ENCODE measurements at regions not wholly inside any gene's neighbourhood (a gene's known extent, or its start where the extent isn't known, plus 50 kb on each side); places are given as distances from the start of the nearest gene placed in this dataset.
"Not testable (repeated sequence)": the region's sequence is repeated elsewhere in the genome, so short reads cannot be mapped to it uniquely, and the experiment has no call there.

DNA sequence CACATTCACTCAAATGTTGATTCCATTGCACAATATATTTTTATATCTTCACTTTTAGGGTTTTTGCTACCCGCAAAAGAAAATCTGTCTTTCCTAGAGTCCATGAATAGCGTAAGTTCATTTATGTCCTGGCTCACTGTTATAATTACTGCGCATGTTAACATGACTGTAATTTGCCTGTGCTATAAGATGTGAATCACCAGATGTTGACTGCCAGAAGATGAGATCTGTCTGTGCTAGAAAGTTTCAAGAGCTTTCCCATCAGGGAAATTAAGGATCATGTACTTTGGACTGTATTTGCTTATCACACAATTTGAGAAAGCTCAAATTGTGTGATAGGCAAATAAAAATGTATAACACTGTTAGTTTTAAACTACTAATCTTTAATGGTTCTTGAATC, 322.5 kb downstream of the CHL1 start:
- no peak for DNase-seq (ENCODE audit: low read depth in 4 of 4, low spot score in 1 of 4)

DNA sequence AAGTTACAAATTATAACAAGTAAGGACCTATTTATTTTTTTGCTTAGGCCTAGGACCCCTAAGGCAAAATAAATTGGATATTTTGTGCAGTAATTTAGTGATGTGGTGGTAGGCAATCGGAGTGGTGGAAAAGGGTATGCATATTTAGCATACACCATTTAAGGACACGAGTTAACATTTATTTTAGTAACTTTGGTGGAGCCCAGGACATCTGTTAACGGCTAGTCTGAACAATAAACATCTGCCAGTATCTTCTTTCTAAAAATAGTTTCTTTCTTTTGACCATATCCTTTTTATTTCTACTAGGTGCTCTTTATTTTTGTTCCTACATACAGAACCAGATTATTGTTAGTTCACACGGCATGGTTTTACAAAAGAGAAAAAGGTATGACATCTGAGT, 326.3 kb downstream of the CHL1 start:
- DNase-seq (ENCODE audit: low read depth in 4 of 4, low spot score in 1 of 4) = no peak

DNA sequence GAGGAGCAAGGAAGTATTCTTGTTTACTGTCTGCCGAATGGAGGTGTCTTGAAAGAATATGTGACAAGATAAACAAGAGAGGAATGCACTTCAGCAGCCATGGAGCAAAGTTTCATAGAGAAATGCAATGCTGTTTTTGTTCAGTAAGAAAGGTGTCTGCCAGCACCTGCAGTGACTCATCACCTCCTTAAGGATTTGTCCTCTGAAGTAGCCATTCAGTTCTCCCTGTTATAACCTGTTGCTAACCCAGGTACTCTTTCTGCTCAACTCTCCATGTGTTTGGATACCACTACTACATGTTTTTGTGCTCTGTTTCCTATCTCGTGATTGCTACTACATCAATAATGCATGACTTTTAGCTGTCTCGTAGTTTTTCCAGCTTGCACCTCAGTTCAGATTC, 328.9 kb downstream of the CHL1 start:
- DNase-seq (ENCODE audit: low read depth in 4 of 4, low spot score in 1 of 4) = no peak

DNA sequence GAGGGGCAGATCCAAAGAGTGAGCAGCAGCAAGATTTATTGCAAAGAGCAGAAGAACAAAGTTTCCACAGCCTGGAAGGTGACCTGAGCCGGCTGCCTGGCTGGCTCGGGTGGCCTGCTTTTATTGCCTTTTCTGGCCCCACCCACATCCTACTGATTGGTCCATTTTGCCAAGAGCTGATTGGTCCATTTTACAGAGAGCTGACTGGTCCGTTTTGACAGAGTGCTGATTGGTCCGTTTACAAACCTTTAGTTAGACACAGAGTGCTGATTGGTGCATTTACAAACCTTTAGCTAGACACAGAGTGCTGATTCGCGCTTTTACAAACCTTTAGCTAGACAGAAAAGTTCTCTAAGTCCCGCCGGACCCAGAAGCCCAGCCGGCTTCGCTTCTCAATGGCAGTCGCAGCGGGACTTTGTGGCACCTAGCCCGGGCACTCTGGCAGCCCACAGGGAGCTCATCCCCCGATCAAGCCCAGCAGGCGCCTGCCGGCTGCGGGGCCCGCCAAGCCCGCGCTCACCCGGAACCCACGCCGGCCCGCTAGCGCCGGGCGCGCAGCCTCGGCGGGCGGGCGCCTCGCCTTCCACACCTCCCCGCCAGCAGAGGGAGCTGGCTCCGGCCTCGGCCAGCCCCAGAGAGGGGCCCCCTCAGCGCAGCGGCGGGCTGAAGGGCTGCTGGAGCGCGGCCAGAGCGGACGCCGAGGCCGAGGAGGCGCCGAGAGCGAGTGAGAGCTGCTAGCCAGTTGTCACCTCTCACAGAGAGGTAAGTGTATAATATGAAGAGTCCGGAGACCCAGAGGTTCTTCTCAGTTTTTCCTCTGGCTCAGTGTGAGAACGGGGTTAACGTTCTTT, 339.2 kb downstream of the CHL1 start:
- DNase-seq (ENCODE audit: low read depth in 4 of 4, low spot score in 1 of 4) = no peak

DNA sequence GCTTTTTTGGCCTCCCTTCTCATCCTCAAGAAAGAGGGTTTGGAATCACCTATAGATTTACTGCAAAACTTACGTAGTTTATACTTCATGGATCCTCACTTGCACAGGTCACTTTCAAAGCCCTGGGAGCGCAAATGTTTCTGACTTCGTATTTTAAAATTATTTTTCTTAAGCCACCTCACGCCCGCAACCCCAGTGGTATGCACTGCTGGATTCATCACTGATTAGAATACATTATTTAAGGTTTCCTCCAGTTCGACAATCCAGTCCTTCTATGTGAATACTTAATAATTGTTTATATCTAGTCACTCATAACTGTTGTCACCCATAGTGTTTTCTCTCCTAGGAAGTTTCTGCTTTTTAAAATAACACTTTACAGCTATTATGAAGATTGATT, 339.9 kb downstream of the CHL1 start:
- no peak for DNase-seq (ENCODE audit: low read depth in 4 of 4, low spot score in 1 of 4)

DNA sequence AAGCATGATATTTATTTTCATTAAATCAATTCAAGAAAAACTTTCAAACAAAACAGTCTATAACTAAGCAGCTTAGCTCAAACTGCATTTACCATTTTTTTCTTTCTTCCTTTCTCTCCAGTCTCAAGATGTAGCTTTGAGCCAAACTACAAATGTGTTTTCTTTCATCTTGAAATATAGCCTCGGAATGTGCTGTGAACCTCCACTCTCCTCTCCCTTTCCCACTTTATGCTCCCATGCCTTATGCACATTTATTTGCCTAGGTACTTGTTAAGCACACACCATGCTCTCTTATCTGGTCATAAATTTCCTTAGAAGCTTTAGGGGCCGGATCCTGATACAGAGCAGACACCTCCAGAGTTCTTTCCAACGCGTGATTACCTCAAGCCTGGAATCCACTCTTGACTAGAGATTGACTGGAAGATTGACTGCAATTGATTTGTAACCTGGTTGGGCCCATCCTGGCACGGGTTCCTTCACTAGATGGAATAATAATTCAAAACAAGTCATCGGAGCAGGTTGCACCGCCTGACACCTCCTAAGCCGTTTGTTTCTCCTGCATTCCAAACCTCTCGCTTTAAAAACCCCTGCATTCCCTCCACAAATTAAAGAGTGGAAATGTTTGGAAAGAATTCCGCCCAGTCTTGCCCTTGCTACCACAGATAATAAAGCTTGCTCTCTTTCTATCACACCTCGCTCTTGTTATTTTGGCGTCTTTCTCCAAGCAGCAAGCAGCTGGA, 344.7 kb downstream of the CHL1 start:
- no peak for DNase-seq (ENCODE audit: low read depth in 4 of 4, low spot score in 1 of 4)

DNA sequence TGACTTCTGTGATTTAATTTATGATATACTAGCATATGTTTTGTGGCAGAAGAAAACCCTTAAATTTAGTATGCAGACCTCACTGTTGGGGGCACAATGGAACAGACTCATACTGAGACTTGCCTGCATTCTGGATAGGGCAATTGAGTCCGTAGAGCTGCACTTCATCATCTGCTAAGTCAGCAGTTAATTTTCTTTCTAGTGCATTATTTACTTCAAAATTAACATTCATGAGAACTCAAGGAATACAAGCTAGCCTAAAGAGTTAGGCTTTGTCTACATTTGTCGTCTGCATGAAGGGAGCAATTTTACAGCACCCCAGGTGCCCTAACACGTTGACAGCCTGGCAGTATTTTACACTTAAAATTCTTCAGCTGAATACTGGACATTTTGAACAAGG, 345.5 kb downstream of the CHL1 start:
- DNase-seq (ENCODE audit: low read depth in 4 of 4, low spot score in 1 of 4) = no peak

DNA sequence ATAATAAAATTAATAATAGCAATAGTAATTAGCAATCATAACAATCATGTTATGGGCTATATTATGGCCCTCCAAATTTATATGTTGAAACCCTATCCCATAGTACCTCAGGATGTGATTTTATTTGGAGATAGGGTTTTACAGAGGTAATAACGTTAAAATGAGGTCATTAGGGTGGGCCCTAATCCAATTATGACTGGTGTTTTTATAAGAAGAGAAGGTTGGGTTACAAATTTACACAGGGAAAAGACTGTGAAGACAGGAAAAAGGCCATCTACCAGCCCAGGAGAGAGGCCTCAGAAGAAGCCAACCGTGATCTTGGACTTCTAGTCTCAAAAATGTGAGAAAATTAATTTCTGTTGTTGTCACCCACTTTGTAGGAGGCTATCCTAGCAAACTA, 353.1 kb downstream of the CHL1 start:
- no peak for DNase-seq (ENCODE audit: low read depth in 4 of 4, low spot score in 1 of 4)

DNA sequence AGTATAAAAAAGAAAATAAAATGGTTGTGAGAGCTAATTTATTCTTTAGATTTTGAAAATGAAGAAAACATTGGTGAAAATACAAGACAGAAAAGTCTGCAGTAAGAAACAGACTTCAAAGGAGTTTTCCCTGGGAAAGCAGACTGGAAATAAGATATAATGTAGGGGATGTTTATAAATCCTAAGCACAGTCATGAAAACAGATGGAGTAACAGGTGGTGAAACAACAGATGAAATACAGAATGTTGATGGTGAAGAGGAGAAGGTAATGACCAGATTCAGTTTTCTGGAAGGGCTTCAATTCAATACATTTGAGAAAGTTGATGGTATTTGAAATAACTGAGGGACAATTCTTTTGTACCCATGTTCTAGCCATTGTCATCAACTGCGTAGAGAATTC, 353.9 kb downstream of the CHL1 start:
- DNase-seq (ENCODE audit: low read depth in 4 of 4, low spot score in 1 of 4) = no peak

DNA sequence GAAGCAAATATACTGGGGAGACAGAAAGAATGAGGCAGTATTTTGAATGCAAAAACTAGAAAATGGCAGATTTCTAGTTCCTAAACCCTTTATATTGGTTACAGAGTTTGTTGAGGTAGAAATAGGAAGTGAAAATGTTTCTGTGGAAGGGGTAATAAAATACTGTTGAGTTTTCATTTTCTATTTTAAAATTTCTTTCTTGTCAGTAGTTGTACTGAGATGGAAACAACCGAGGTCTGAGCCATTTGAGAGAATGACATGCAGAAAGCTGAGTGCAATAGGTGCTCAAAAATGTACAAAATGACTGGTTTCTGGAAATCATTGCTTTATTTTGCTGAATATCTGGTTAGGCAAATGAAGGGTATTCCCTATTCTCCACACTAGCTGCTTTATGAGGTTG, 361.4 kb downstream of the CHL1 start:
- no peak for DNase-seq (ENCODE audit: low read depth in 4 of 4, low spot score in 1 of 4)

DNA sequence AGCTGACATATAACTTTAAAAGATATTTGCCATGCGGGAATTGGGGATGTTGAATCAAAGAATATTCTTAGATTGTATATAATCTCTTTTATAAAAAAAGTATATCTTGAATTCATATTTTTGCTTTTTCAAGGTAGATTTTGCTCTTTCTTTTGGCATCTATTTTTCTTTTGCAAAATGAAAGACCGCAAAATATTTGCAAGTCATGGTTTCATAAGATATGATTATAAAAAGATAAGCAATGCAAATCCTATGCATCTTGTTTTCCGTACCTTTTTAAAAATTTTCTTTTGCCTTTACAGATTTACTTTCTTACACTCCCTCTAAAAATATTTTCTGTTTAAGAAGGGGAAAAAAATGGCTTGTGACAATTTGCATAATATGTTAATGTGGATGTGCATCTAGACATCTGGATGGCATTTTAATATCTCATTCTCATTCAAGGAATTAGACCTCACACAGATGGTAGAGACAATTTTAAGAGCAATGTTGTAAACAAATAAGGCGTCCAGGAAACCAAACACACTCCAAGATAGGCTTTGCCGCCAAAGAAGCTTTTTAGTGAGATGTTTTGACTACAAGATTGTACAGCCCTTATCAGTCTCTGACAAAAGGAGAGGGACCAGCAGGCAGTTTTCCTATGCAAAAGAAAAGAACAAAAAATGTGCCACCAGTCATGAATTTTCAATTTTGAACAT, 371.1 kb downstream of the CHL1 start:
- DNase-seq (ENCODE audit: low read depth in 4 of 4, low spot score in 1 of 4) = no peak

DNA sequence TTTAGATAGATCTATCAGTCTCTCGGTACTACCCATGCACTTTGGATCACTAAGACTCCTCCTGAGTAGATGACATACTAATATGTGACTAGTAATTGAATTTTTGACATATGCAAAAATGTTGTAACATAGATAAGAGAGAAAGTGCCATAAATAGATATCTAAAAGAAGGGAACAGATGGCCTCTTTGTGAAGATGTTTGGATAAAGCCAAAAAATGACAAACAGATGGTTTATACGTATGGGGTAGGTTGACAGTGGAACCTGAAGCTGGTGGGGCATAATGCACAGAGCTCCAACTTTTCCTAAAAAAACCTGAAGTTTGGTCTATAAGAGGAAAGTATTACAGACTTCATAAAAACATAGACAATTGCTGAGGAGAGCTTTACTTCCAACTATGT, 383.0 kb downstream of the CHL1 start:
- not testable (repeated sequence) for DNase-seq (ENCODE audit: low read depth in 4 of 4, low spot score in 1 of 4)

DNA sequence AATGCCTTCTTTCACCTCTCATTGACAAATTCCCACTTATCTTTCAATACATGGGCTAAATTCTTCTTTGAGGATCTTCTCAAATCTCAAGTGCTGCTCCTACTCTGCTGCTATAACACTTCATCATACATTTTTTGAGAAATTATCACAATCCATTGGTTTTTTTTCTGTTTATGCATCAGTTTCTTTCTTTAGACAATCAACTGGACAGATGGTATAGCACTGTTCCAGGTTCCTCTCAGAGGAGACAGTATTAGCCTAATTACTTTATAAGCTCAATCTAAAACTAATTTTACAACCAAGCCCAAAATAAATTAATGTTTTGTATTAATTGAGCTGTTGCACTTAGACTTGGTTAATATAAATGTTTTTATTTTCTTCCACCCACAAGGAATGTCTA, 392.5 kb downstream of the CHL1 start:
- not testable (repeated sequence) for DNase-seq (ENCODE audit: low read depth in 4 of 4, low spot score in 1 of 4)

DNA sequence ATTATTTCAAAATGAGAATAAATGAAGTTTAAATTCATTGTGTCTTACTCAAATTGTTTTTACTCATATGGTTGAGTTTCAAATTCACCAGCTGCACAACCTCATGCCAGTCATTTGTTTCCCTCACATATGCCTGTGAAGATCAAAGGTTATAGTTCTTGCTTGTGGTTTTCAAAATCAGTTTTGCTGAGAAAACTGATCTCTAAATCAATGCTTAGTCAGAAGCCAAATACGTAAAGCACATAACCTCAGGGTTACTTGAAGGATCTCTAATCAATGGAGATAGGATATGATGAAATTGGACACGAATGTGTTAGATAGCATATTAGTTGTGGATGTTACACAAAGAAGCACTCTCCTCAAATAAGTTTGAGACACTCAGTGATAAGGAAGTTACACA, 400.7 kb downstream of the CHL1 start:
- DNase-seq (ENCODE audit: low read depth in 4 of 4, low spot score in 1 of 4) = not testable (repeated sequence)

DNA sequence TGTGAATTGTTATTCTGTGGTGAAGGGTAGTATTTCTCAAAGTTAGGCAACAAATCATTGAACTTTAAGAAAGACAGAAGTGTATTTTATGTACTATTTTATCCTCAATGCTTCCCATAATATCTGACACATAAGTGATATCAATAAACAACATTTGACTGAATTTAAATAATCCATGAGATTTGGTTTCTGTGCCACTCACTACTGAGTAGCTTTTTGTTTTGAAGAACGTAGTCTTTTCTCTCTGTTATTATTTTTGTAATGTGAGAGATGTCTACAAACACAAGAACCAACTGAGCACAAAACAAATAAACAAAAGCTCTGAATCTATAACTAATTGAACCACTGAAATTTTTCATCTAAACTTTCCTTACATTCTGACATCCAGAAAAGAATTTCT, 401.2 kb downstream of the CHL1 start:
- not testable (repeated sequence) for DNase-seq (ENCODE audit: low read depth in 4 of 4, low spot score in 1 of 4)

DNA sequence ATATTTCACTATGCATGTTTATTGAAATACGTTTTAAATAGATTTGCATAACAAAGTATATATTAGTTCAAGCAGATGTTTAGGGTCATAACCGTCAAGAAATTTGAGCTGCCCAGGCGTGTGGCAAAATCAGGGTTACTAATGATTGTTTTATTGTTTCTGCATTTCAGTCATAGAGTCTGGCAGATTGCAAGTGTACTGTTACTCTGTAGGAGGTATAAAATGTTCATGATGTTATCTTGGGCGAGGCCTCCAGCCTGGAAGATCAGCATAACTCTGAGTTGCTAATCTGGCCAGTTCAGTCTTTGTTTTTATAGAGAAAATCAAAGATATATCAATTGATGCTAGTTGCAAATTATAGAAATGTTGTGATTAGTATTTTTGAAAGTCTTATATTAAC, 410.9 kb downstream of the CHL1 start:
- DNase-seq (ENCODE audit: low read depth in 4 of 4, low spot score in 1 of 4) = not testable (repeated sequence)

DNA sequence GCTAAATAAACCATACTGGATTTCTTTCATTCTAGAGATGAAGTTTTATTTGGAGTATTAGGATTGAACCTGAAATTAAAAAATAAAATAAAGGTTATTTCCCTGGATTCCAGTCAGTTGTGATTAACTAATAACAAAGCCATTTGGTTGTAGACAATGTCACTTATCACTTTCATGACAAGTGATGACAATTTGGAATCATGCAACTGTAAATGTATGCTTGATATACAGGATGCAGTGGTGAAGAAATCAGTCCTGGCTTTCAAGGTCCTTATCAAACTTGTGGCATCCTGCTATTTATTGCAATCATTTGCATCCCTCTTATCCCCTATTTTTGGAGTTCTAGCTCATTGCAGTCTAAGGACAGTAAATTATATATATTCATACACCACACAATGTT, 425.2 kb downstream of the CHL1 start:
- DNase-seq (ENCODE audit: low read depth in 4 of 4, low spot score in 1 of 4) = no peak

DNA sequence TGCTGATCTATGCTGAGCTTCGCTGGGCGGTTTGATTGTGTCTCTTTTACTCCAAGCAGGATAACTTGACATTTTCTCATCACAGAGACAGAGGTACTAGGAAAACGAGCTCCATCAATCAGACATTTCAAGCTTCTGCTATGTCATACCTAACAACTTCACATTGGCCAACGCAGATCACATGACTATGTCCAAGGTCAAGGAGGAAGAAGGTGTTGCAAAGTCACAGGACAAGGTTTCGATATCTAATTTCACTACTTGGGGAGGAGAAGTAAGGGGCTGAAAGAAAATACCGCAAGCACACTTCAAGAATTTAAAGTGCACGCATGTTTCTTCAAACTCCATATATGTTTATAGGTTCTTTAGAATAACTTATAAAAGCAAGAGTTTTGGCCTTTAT, 425.8 kb downstream of the CHL1 start:
- no peak for DNase-seq (ENCODE audit: low read depth in 4 of 4, low spot score in 1 of 4)

DNA sequence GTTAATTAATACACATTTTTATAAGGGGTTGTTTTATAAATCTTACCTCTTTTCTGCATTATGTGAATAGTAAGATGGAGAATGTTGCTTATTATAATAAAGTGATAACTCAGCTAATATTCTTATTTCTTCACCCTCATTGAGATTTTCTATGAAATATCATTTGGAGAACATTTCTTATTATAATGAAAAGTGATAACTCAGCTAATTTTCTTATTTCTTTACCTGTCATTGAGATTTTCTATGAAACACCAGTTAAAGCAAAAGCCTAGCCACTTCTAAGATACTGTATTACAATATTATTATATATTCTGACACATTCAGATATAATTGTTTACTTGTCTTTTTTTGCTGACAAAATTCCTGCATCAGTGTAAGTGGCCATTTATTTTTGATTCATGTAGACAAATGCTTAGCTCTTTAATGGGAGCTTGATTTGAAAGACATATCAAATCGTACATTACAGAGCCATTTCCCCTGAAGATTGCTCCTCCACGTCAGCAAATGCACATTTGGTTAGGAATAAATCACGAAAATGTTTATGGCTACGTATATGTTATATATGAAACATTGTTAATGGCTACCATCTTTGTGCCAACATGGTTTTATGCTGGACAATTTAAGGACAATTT, 427.5 kb downstream of the CHL1 start:
- no peak for DNase-seq (ENCODE audit: low read depth in 4 of 4, low spot score in 1 of 4)

DNA sequence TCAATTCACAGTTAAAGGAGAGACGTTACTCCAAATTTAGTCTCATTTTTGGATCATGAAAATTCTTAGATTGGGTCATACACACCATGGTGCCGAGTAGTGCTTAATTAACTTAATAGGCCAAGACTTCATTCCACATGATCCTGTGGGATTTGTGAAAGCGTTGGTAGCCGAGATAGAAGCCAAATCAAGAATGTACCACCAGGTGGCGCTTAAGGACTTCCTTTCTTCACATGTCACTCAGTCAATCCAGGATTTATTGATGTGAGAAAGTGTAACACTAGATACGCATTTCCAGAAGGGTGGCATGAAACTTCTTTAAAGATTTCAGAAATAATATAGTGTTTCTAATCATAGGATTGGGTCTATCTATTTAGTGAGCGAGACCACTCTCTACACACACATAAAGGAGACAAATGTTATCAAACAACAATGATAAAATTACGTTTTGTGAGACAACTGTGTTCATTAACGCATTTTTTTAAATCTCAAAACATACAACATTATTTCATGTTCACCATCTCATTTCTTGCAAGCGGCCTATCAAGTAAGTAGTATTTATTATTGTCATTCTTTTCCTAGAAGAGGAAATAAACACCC, 436.1 kb downstream of the CHL1 start:
- DNase-seq (ENCODE audit: low read depth in 4 of 4, low spot score in 1 of 4) = peak in 1 of 4 experiments; percentile 2

DNA sequence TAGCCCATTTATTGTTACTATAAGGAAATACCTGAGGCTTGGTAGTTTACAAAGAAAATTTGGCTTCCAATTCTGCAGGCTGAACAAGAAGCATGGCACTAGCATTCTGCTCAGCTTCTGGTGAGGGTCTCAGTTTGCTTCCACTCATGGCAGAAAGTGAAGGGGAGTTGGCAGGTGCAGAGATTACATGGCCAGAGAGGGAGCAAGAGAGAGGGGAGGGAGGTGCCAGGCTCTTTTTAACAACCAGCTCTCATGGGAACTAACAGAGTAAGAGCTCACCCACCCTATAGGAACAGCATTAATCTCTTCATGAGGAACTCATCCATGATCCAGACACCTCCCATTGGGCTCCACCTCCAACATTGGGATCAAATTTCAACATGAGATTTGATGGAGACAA, 437.9 kb downstream of the CHL1 start:
- DNase-seq (ENCODE audit: low read depth in 4 of 4, low spot score in 1 of 4) = no peak

All from stimulated activated CD4-positive, alpha-beta T cell treated with anti-CD3 and anti-CD28 coated beads, Interleukin-1b, Interleukin-23, amount 100 ng/mL, for 24 hours (primary cell).